Stimulated activated CD4-positive, alpha-beta T cell treated with anti-CD3 and anti-CD28 coated beads, TNF-alpha, amount 100 ng/mL, for 4 hours (primary cell): ENCODE measurements at regions not wholly inside any gene's neighbourhood (a gene's known extent, or its start where the extent isn't known, plus 50 kb on each side); places are given as distances from the start of the nearest gene placed in this dataset.
"Not testable (repeated sequence)": the region's sequence is repeated elsewhere in the genome, so short reads cannot be mapped to it uniquely, and the experiment has no call there.

ENCODE experiments used
- DNase-seq, 3 experiments: peaks; one replicate each; pipeline ENCODE4 v3.0.0-alpha.2; 2020; ENCODE audit warnings: low read depth in 3 of 3

DNA sequence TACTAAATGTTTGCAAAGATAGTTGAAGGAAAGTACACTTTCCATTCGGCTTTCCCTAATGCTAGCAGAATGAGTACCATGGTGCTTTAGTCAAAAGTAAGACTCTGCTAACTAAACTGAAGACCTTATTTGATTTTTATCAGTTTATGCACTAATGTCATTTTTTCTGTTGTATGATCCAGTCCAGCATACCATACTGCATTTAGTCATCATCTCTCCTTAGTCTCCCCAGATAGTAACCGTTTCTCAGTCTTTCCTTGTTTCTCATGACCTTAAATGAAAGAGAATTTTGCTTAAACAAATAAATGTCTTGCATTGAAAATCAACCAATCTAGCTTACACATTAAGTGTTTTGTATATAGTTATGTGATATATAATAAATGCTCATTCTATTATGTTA, 529.5 kb upstream of the SEMA3D start:
- no peak for DNase-seq

GRCh38 chr7:85714951-85715350, 528.1 kb upstream of the SEMA3D start:
- no peak for DNase-seq

- no peak for DNase-seq
Observed at GRCh38 chr7:85714043-85714578, 527.3 kb upstream of the SEMA3D start.

DNA sequence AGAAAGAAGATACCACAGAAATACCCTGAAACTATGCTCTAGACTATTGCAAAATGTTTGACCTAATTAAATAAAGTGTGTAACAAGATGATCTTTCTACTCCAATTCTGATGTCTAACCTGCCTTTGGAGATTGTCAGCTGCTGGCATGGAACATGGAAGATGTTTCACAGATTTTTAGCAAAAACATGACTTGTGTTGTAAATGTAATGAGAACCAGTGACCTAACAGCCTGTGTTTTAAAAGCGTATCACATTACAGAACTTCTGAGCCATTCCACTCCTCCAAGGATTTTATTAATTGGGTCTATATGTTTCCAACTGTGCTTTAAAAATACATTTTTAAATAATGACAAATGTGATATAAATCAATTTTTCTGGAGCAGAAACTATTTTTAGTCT, 526.3 kb upstream of the SEMA3D start:
- no peak for DNase-seq

- DNase-seq, result no peak
Observed at GRCh38 chr7:85711894-85712293, 525.0 kb upstream of the SEMA3D start.

DNA sequence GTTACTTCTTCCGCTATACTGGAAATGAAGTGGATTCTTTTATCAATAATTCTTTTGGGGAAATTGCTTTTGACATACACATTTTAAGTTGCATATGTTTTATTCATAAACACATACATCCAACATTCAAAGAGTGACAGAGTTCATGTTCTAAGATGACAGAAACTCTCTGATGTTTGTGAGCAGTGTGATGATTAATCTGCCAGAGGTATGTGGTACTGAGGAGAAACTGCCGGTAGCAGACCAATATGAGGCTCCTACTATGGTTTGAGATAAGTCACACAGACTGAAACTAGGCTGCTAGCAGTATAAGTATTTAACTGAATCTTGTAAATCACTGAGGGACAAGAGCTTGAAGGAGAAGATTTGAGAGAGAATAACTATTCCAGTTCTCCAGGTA, 524.1 kb upstream of the SEMA3D start:
- no peak for DNase-seq

GRCh38 chr7:85708221-85708620, 521.4 kb upstream of the SEMA3D start:
- no peak for DNase-seq

DNA sequence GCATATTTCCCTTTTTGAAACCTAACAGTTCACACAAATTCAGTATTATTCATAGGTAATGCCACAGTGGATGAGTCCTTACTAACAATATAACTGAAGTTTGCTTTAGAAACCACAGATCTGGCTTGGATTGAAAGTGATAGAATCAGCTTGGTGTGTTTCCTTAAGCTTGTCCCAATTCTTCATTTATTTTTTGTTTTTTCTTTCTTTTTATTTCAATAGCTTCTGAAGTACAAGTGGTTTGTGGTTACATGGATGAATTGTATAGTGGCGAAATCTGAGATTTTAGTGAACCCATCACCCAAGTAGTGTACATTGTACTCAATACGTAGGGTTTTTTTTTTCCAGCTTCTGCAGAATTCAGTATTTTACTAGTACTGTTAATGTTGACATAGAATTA, 518.2 kb upstream of the SEMA3D start:
- no peak for DNase-seq

DNA sequence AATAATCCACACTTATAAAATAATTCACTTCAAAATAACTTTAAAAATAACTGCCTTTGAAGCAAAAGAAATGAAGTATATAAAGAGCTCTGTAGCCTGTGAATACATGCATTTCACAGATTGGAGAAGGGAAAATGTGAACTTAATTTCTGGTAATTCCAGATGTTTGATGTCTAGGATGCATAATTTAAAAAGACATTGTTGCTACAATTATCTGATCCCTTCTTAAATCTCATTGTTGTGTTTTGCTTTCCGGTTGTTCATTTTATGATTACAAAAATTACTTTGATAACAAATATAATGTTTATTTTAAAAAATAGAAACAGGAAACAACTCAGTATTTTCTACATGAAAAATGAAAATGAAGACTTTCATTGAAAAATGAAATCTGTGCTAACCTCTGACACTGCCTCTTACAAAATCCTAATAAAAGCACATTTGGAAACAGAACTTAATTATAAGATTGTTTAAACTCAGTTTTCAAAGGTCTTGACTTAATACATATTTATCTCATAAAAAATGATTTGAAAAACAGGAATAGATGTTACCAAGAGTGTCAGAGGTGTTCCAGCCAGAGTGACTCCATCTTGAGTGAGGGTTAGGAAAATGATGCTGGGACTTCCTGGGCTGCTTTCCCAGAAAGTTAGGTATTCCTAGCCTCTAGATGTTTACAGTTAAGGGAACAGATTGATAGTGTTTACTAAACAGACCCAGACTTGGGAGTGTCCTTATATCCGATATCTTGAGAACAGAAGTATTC, 516.6 kb upstream of the SEMA3D start:
- no peak for DNase-seq

DNA sequence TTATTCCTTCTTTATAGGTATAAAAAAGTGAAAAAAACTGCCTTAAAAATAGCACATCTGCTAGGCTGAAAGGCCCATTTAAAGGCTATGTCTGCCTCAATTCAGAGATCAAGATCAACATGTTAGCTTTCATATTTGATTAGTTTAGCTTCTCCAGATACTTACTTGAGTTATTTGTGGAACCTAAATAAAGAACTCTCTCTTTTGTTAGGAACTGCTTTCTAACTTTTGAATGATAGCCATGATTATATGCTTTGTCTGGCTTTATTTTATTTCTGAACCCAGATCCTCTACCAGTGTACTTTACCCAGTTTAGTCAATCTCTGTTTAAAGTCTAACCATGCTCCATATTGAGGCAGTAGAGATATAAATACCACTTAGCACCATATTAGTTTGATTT, 515.5 kb upstream of the SEMA3D start:
- no peak for DNase-seq

GRCh38 chr7:85699482-85699881, 512.6 kb upstream of the SEMA3D start:
- DNase-seq, result no peak

GRCh38 chr7:85695533-85695932, 508.7 kb upstream of the SEMA3D start:
- no peak for DNase-seq

DNA sequence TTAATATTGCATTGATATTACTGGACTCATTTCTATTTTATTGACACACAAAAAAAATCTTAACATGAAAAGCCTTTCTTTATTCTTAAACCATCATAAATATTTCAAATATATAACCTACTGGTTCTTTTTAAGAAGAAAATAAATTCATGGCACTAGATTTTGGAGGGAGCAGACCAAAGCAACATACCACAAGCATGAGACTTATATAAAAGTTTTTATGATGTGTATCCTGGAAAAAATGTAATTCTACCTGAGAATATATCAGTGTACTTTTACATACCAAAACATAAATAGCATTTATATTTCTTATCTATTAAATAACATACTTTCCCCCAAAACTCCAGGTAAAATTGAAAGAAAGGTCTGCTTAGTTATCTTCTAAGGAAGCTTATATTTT, 508.2 kb upstream of the SEMA3D start:
- no peak for DNase-seq

DNA sequence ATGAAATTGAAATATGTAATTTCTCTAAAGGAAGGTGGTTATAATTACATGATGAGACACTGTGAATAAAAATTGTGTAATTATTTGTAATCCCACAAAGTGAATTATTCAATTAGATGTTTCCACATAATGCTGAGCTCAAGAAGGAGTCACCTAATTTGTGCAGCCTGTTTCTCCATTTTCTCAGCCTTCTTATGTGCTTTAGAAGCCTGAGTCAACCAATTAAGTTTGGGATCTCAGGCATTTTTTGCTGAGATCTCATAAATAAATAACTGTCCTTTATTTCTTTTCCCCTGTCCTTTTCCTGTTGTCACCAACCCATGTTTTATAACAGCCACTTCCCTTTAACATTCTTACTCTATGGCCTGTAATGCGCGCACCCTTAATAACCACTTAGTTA, 506.5 kb upstream of the SEMA3D start:
- no peak for DNase-seq

DNA sequence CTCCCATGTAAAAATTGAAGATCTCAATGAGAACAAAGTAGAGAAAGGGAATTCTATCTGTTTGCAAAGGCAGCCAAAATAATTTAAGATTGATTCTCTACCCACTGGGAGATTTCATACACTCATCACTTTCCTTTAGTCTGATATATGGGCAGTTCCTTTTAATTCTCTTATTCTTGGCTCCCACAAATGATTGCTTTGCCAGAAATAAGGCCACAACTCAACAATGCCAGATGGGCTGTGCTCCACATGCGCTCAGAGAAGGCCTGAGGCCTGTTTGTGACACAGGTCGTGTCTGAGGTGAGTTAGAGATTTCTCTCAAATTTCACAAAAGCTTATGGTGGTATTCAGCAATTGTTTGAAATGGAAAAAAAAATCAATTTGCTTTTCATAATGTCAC, 501.9 kb upstream of the SEMA3D start:
- DNase-seq, result no peak

DNA sequence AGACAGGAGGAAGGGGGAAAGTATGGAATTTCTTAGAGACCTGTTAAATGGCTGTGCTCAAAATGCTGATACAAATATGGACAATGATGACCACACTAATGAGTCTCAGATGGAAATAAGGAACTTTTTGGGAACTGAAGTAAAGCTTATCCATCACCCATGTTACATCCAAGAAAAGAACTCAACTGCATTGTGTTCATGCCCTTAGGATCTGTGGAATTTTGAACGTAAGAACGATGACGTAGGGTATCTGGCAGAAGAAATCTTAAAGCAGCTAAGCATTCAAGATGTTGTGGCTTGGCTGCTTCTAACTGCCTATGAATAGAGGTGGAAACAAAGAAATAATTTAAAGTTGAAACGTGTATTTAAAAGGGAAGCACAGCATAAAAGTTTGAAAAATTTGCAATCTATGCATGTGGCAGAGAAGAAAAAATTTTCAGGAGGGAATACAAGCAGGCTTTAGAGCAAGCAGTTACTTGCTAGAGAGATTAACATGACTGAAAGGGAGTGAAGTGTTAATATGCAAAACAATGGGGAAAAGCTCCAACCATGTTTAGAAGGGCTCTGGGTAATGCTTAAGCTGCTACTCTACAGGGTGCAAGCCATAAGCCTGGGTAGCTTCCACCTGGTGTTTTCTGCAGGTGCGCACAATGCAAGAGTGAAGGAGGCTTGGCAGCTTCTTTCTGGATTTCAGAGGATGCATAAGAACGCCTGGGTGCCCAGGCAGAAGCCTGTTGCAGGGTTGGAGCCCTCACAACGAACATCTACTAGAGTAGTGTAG, 499.7 kb upstream of the SEMA3D start:
- DNase-seq, result no peak

DNA sequence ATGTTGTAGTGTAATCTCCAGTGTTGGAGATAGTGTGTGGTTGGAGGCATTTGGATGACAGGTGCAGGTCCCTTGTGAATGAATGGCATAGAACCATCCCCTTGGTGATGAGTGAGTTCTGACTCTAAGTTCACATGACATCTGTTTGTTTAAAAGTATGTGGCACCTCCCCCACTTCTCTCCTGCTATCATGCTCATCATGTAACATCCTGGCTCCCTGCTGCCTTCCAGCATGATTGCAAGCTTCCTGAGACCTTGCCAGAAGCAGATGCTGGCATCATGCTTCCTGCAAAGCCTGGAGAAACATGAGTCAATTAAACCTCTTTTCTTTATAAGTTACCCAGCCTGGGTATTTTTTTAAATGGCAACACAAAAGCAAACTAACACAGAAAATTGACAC, 499.0 kb upstream of the SEMA3D start:
- no peak for DNase-seq

GRCh38 chr7:85682833-85683620, 496.2 kb upstream of the SEMA3D start:
- DNase-seq, result no peak

GRCh38 chr7:85681241-85681640, 494.4 kb upstream of the SEMA3D start:
- DNase-seq, result no peak

DNA sequence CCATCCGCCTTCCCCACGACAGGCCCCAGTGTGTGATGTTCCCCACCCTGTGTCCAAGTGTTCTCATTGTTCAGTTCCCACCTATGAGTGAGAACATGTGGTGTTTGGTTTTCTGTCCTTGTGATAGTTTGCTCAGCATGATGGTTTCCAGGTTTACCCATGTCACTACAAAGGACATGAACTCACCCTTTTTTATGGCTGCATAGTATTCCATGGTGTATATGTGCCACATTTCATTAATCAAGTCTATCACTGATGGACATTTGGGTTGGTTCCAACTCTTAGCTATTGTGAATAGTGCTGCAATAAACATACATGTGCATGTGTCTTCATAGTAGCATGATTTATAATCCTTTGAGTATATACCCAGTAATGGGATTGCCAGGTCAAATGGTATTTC, 488.2 kb upstream of the SEMA3D start:
- DNase-seq, result not testable (repeated sequence)

GRCh38 chr7:85673876-85674275, 487.0 kb upstream of the SEMA3D start:
- DNase-seq, result no peak

DNA sequence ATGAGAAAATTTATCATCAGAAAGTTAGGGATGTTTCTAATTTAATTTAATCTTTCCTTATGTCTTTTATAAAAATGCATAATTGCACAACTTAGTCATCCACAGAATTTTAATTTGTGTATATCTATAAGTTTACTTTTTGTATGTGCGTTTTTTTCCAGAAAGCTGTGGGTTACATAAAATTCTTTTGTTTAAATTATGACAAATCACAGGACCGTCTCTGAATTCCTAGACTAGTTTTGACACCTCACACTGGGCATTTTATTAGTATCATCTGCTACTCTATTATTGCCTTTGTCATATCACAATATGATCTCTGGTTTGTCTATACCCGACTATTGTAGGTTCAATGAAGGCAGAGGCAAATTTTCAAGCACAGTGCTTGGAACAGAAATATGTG, 482.4 kb upstream of the SEMA3D start:
- DNase-seq, result no peak
